IPS-NIHi7 (cell line): ENCODE measurements at regions not wholly inside any gene's neighbourhood (a gene's known extent, or its start where the extent isn't known, plus 50 kb on each side); places are given as distances from the start of the nearest gene placed in this dataset.
A peak's percentile ranks its signal among the peaks of the same experiment; 100 is the strongest.

ENCODE experiments used
- DNase-seq: peaks from one replicate; pipeline ENCODE4 v3.0.0; 2012; ENCODE audit warnings: mixed read lengths; ENCODE audit errors: extremely low spot score

GRCh38 chr9:131809941-131810344 lies 70.1 kb upstream of the RAPGEF1 start:
- DNase-seq: no peak

- no peak for DNase-seq
Measured at GRCh38 chr9:131808291-131808690, 68.4 kb upstream of the RAPGEF1 start.

- peak; percentile 82 for DNase-seq
Measured at GRCh38 chr9:131807144-131807983, 67.5 kb upstream of the RAPGEF1 start.

- DNase-seq: no peak
Measured at GRCh38 chr9:131805803-131806202, 65.9 kb upstream of the RAPGEF1 start.

- no peak for DNase-seq
Measured at GRCh38 chr9:131804826-131805225, 65.0 kb upstream of the RAPGEF1 start.

- no peak for DNase-seq
Measured at GRCh38 chr9:131803758-131804411, 64.0 kb upstream of the RAPGEF1 start.

GRCh38 chr9:131801810-131802209 lies 61.9 kb upstream of the RAPGEF1 start:
- no peak for DNase-seq

GRCh38 chr9:131800843-131801242 lies 61.0 kb upstream of the RAPGEF1 start:
- no peak for DNase-seq

- DNase-seq: no peak
Measured at GRCh38 chr9:131800366-131800765, 60.5 kb upstream of the RAPGEF1 start.

GRCh38 chr9:131799177-131799823 lies 59.4 kb upstream of the RAPGEF1 start:
- peak; percentile 90 for DNase-seq

- no peak for DNase-seq
Measured at GRCh38 chr9:131798246-131798645, 58.4 kb upstream of the RAPGEF1 start.

- DNase-seq: no peak
Measured at GRCh38 chr9:131794393-131794792, 54.5 kb upstream of the RAPGEF1 start.

- DNase-seq: no peak
Measured at GRCh38 chr9:131791542-131792254, 51.8 kb upstream of the RAPGEF1 start.
